Esophagus (tissue), 2 donors: ENCODE measurements at regions not wholly inside any gene's neighbourhood (a gene's known extent, or its start where the extent isn't known, plus 50 kb on each side); places are given as distances from the start of the nearest gene placed in this dataset.

Source experiments
- H3K27ac ChIP-seq, 2 donors: one replicate each; pipeline ENCODE4 v1.5.1; 2013; ENCODE audit warnings: low read depth in 2 of 2, mild to moderate bottlenecking in 2 of 2, inconsistent platforms in 1 of 2, low read length in 1 of 2, moderate library complexity in 1 of 2
- H3K27me3 ChIP-seq, 2 donors: one replicate each; pipeline ENCODE4 v1.6.1; 2013; ENCODE audit warnings: low read length in 2 of 2, control low read depth in 1 of 2, mild to moderate bottlenecking in 1 of 2; ENCODE audit not compliant: insufficient read depth in 2 of 2, control insufficient read depth in 1 of 2
- H3K36me3 ChIP-seq, 2 donors: one replicate each; pipeline ENCODE4 v1.6.1; 2013; ENCODE audit warnings: low read length in 1 of 2; ENCODE audit not compliant: control insufficient read depth in 2 of 2, insufficient read depth in 2 of 2
- H3K4me1 ChIP-seq, 2 donors: one replicate each; pipeline ENCODE4 v1.6.1; 2013; ENCODE audit warnings: low read length in 1 of 2; ENCODE audit not compliant: control insufficient read depth in 2 of 2, insufficient read depth in 2 of 2
- H3K4me3 ChIP-seq, 2 donors: one replicate each; pipeline ENCODE4 v1.5.1; 2013; ENCODE audit warnings: low read length in 2 of 2, mild to moderate bottlenecking in 2 of 2, low read depth in 1 of 2, moderate library complexity in 1 of 2
- H3K9me3 ChIP-seq, 2 donors: one replicate each; pipeline ENCODE4 v1.6.1; 2013; ENCODE audit warnings: mild to moderate bottlenecking in 2 of 2, low read depth in 1 of 2, low read length in 1 of 2, moderate library complexity in 1 of 2; ENCODE audit not compliant: control insufficient read depth in 2 of 2, insufficient read depth in 1 of 2
- WGBS, 2 donors: extraction: QIAGEN DNeasy Blood & Tissue Kit; methylation state at CpG; one replicate each; pipeline ENCODE4 v1.1.7; 2013; 5-methylcytosine and 5-hydroxymethylcytosine counted together
- donor health status: healthy with polysubstance abuse.
- donor health status: Bipolar disorder and iron deficiency.

DNA sequence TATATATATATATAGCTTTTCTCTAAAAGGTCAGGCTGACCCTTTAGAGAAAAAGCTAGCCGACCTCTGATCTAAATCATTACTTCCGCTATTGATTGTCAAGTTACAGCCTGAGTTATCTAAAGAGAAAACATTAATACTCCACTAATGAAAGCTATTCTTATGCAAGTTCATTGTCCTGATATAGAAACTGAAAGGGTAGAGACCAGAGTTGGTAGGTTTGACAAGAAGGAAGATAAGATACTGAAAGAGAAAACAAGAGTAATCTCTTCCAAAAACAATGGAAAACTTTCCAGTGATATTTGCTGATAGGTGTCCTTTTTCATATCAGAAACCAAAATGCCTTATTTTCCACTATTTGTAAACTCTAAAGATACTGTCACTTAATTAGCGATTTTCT is 62.8 kb upstream of the SLC39A10 start:
- Histone ChIP-seq H3K9me3 (no peaks in the 10 kb centered on the region), H3K27ac (no peak overlapping the region), H3K4me1 (no peaks in the 10 kb centered on the region), H3K27me3 (no peaks in the 10 kb centered on the region), H3K4me3 (no peak overlapping the region), H3K36me3 (no peaks in the 10 kb centered on the region)
- 56 to 79% methylated on average over 3 of the region's 3 CpGs for WGBS, 2 donors

DNA sequence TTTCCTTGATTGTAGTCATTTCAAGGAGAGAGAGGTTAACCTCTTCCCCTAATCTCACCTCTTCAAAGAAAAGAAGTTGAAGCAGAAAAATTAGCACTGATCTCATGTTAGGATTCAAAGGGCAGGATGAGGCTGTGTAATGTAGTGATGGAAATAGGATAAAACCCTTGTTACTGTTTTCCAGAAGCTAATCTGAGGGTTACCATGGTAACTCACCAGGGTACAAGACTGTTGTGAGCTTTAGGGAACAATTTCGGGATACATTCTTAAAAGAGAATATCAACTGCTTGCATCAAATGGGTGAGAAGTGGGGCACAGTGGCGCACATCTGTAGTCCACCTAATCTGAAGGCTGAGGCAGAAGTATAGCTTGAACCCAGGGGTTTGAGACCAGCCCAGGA is 64.9 kb upstream of the SLC39A10 start:
- WGBS, 2 donors = 91 to 98% methylated on average over 2 of the region's 2 CpGs
- H3K27me3 ChIP-seq = no peaks in the 10 kb centered on the region
- no peak overlapping the region for H3K4me3 ChIP-seq
- no peaks in the 10 kb centered on the region for H3K36me3 ChIP-seq
- H3K9me3 ChIP-seq = no peaks in the 10 kb centered on the region
- H3K27ac ChIP-seq = no peak overlapping the region
- H3K4me1 ChIP-seq = no peaks in the 10 kb centered on the region

GRCh38 chr2:195590861-195591205 is 66.2 kb upstream of the SLC39A10 start:
- 50 to 60% methylated on average over 1 of the region's 1 CpG for WGBS, 2 donors
- Histone ChIP-seq H3K4me3 (no peak overlapping the region), H3K4me1 (no peaks in the 10 kb centered on the region), H3K27ac (no peak overlapping the region), H3K9me3 (no peaks in the 10 kb centered on the region), H3K27me3 (no peaks in the 10 kb centered on the region), H3K36me3 (no peaks in the 10 kb centered on the region)

DNA sequence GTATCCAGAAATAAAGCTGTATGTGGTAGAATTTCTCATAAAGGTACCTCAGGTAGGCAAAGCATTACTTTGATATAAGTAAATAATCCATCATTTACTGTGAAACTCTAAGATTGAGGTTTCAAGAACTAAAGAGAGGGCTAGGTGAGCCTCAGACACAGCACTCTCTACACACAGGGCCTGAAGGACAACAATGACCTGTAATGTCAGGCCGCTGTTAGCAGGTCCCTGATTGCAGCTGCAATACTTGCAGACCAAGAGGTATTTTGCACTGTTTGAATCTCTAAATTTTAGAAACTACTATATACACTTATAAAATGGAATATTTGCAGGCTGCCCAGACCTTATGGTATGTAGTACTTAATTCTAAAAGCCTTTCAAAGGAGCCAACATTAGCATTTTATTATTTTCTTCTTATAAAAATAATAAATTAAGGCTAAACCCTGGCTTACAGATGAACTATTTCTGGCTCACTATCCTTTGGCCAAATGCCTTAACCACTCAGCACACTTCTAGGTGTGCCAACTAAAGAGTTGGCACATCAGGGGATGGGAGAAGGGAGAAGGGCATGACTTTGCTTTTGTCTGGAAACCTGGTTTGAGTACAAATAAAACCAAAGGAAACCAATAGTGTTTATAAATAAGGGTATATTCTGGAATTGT is 66.7 kb upstream of the SLC39A10 start:
- H3K9me3 ChIP-seq = no peaks in the 10 kb centered on the region
- H3K4me1 ChIP-seq = no peaks in the 10 kb centered on the region
- WGBS, 2 donors = 80 to 81% methylated on average over 1 of the region's 1 CpG
- no peak overlapping the region for H3K4me3 ChIP-seq
- H3K36me3 ChIP-seq = no peaks in the 10 kb centered on the region
- no peak overlapping the region for H3K27ac ChIP-seq
- no peaks in the 10 kb centered on the region for H3K27me3 ChIP-seq

DNA sequence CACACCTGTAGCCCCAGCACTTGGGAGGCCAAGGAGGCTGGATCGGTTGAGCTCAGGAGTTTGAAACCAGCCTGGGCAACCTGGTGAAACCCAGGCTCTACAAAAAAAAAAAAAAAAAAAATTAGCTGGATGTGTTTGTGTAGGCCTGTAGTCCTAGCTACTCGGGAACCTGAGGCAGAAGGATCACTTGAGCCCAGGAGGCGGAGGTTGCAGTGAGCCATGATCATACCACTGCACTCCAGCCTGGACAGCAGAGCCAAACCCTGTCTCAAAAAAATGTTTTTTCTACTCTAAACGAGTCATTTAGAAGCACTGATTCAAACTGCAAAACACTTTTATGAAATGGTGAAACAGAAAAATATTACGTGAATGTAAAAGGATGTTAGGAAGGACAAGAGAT is 69.1 kb upstream of the SLC39A10 start:
- H3K4me3 ChIP-seq = no peak overlapping the region
- no peaks in the 10 kb centered on the region for H3K36me3 ChIP-seq
- H3K27me3 ChIP-seq = no peaks in the 10 kb centered on the region
- no peaks in the 10 kb centered on the region for H3K4me1 ChIP-seq
- WGBS, 2 donors = 82 to 87% methylated on average over 5 of the region's 5 CpGs
- peaks cover 0 to 2% of the 10 kb centered on the region in 2 donors for H3K9me3 ChIP-seq
- H3K27ac ChIP-seq = no peak overlapping the region

DNA sequence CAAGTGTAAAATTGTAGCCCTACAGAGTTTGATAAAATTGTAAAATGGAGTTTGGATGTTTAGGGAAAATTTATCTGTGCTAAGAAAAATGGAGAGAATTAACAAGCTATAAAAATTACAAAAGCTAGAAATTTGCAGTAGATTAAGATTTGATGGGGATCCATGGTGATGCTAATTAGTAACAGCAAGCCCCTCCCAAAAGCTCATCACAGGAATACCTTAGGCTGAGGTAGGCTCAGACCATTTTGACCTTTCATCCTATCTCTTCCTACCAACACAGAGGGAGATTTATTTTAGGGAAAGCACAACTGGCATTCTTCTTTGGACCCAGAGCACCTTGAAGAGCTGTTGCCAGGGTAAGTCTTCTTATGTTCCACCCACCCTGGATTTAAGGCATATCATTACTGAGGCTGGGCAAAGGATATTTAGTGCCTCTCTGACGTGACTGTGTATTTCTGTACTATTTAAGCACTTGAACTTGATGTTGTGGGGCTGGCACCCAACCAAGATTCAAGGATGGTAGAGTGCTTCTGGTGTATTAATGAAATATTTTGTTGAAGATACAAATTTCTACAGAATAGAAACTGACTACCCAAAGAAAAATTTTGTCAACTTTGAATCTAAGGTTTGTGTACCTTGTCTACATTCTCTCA is 70.8 kb upstream of the SLC39A10 start:
- Histone ChIP-seq H3K27ac (no peak overlapping the region), H3K4me1 (no peaks in the 10 kb centered on the region), H3K36me3 (no peaks in the 10 kb centered on the region), H3K9me3 (peaks cover 0 to 2% of the 10 kb centered on the region in 2 donors), H3K27me3 (no peaks in the 10 kb centered on the region), H3K4me3 (no peak overlapping the region)
- WGBS, 2 donors = 60 to 68% methylated on average over 1 of the region's 1 CpG

- H3K36me3 ChIP-seq = no peaks in the 10 kb centered on the region
- H3K27ac ChIP-seq = no peak overlapping the region
- WGBS, 2 donors = 90 to 97% methylated on average over 1 of the region's 1 CpG
- H3K9me3 ChIP-seq = peaks cover 0 to 2% of the 10 kb centered on the region in 2 donors
- no peak overlapping the region for H3K4me3 ChIP-seq
- no peaks in the 10 kb centered on the region for H3K27me3 ChIP-seq
- no peaks in the 10 kb centered on the region for H3K4me1 ChIP-seq
Measured at GRCh38 chr2:195582188-195582587, 74.8 kb upstream of the SLC39A10 start.

DNA sequence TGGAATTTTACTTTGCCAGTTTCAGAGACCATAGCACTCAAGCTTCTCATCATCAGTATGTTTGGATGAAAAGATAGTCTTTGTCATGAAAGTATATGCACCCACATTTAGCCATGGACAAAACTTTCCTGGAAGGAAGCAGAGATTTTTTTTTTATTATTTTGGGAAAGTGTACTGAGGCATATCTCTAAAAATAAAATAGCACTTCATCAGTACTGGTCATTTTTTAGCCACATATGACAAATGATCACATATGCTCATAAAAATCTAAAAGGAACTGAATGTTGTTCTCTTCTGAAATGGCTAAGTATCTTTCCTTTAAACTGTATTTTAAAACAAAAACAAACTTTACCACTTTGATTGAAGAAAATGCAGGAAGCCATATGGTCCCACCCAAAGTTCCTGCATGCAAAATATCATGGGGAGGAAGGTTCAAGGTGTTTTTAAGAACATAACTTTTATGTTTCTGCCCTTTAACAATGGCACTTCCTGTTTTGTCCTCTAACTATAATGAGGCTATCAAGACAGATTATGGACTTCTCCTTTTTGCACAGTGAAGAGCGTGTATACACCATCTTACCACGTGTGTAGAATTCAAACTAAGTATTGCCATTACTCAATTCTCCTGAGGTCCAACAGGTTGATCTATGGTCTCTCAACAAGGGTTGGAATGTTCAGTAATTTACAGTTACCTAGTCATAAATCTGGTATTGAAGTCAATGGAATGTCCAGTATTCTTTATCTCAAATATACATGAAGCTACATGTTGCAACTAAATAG is 77.1 kb upstream of the SLC39A10 start:
- no peak overlapping the region for H3K27ac ChIP-seq
- WGBS, 2 donors = 61 to 82% methylated on average over 2 of the region's 2 CpGs
- H3K4me3 ChIP-seq = no peak overlapping the region

GRCh38 chr2:195575879-195576401 is 81.1 kb upstream of the SLC39A10 start:
- H3K36me3 ChIP-seq = no peaks in the 10 kb centered on the region
- 20 to 21% methylated on average over 4 of the region's 4 CpGs for WGBS, 2 donors
- H3K27ac ChIP-seq = no peak overlapping the region
- no peaks in the 10 kb centered on the region for H3K27me3 ChIP-seq
- no peaks in the 10 kb centered on the region for H3K4me1 ChIP-seq
- no peak overlapping the region for H3K4me3 ChIP-seq
- H3K9me3 ChIP-seq = no peaks in the 10 kb centered on the region

More for the DNA sequence above, 77.1 kb upstream of the SLC39A10 start:
- Histone ChIP-seq H3K4me1 (no peaks in the 10 kb centered on the region), H3K27me3 (no peaks in the 10 kb centered on the region), H3K9me3 (peaks cover 0 to 2% of the 10 kb centered on the region in 2 donors), H3K36me3 (no peaks in the 10 kb centered on the region)
